ENCODE measurements at regions not wholly inside any gene's neighbourhood (a gene's known extent, or its start where the extent isn't known, plus 50 kb on each side); places are given as distances from the start of the nearest gene placed in this dataset.
A peak's percentile ranks its signal among the peaks of the same experiment; 100 is the strongest.

- TF ChIP-seq CTCF (conservative IDR thresholded peaks at IDR 0.05; ENCODE audit: control insufficient read depth, insufficient read depth, low read depth, low read length), result no peak
- DNase-seq (ENCODE audit: low read depth), result peak; percentile 34
- H3K4me3 ChIP-seq (ENCODE audit: control insufficient read depth, low read depth, low read length), result no peak overlapping the region
Observed at GRCh38 chr9:12973710-12974109, 198.9 kb downstream of the LURAP1L start.

GRCh38 chr9:12974671-12975070, 199.9 kb downstream of the LURAP1L start:
- no peak for DNase-seq (ENCODE audit: low read depth)
- no peak overlapping the region for H3K4me3 ChIP-seq (ENCODE audit: control insufficient read depth, low read depth, low read length)
- no peak for TF ChIP-seq CTCF (conservative IDR thresholded peaks at IDR 0.05; ENCODE audit: control insufficient read depth, insufficient read depth, low read depth, low read length)

- H3K4me3 ChIP-seq (ENCODE audit: control insufficient read depth, low read depth, low read length), result no peak overlapping the region
- no peak for TF ChIP-seq CTCF (conservative IDR thresholded peaks at IDR 0.05; ENCODE audit: control insufficient read depth, insufficient read depth, low read depth, low read length)
- no peak for DNase-seq (ENCODE audit: low read depth)
Observed at GRCh38 chr9:12975496-12975895, 200.7 kb downstream of the LURAP1L start.

- DNase-seq (ENCODE audit: low read depth), result no peak
- TF ChIP-seq CTCF (conservative IDR thresholded peaks at IDR 0.05; ENCODE audit: control insufficient read depth, insufficient read depth, low read depth, low read length), result no peak
- no peak overlapping the region for H3K4me3 ChIP-seq (ENCODE audit: control insufficient read depth, low read depth, low read length)
Observed at GRCh38 chr9:12980085-12980851, 205.4 kb downstream of the LURAP1L start.

- TF ChIP-seq CTCF (conservative IDR thresholded peaks at IDR 0.05; ENCODE audit: control insufficient read depth, insufficient read depth, low read depth, low read length), result no peak
- H3K4me3 ChIP-seq (ENCODE audit: control insufficient read depth, low read depth, low read length), result no peak overlapping the region
- DNase-seq (ENCODE audit: low read depth), result no peak
Observed at GRCh38 chr9:12988258-12988657, 213.4 kb downstream of the LURAP1L start.

- TF ChIP-seq CTCF (conservative IDR thresholded peaks at IDR 0.05; ENCODE audit: control insufficient read depth, insufficient read depth, low read depth, low read length), result no peak
- DNase-seq (ENCODE audit: low read depth), result no peak
Observed at GRCh38 chr9:12989669-12990068, 214.8 kb downstream of the LURAP1L start.

More at GRCh38 chr9:12989669-12990068, 214.8 kb downstream of the LURAP1L start:
- H3K4me3 ChIP-seq (ENCODE audit: control insufficient read depth, low read depth, low read length), result no peak overlapping the region
